Stimulated activated naive CD8-positive, alpha-beta T cell treated with anti-CD3 and anti-CD28 coated beads, Interleukin-15, Interleukin-2, amounts not matched to agents 100 ng/mL and 50 ng/mL, for 24 hours (primary cell): ENCODE measurements at regions not wholly inside any gene's neighbourhood (a gene's known extent, or its start where the extent isn't known, plus 50 kb on each side); places are given as distances from the start of the nearest gene placed in this dataset.

Experiments
- H3K27ac Mint-ChIP-seq: one replicate; pipeline ENCODE4 v1.8.0; 2021; ENCODE audit warnings: mild to moderate bottlenecking, mixed read lengths
- H3K27me3 Mint-ChIP-seq: one replicate; pipeline ENCODE4 v1.8.0; 2021; ENCODE audit warnings: mixed read lengths
- H3K36me3 Mint-ChIP-seq: one replicate; pipeline ENCODE4 v1.8.0; 2021; ENCODE audit warnings: low read depth, mixed read lengths
- H3K4me1 Mint-ChIP-seq: one replicate; pipeline ENCODE4 v1.8.0; 2021; ENCODE audit warnings: low read depth, mixed read lengths
- H3K4me3 Mint-ChIP-seq: one replicate; pipeline ENCODE4 v1.8.0; 2021; ENCODE audit warnings: mild to moderate bottlenecking, mixed read lengths
- H3K9me3 Mint-ChIP-seq: one replicate; pipeline ENCODE4 v1.8.0; 2021; ENCODE audit warnings: mixed read lengths

GRCh38 chr4:33551244-33551643, 2693.1 kb downstream of the ARAP2 start:
- H3K4me1 Mint-ChIP-seq: no peaks in the 10 kb centered on the region
- H3K4me3 Mint-ChIP-seq: no peak overlapping the region
- H3K9me3 Mint-ChIP-seq: peaks cover 38% of the 10 kb centered on the region
- no peaks in the 10 kb centered on the region for H3K27me3 Mint-ChIP-seq
- H3K27ac Mint-ChIP-seq: no peak overlapping the region
- no peaks in the 10 kb centered on the region for H3K36me3 Mint-ChIP-seq

GRCh38 chr4:33561259-33561658, 2683.1 kb downstream of the ARAP2 start:
- H3K27me3 Mint-ChIP-seq: no peaks in the 10 kb centered on the region
- H3K9me3 Mint-ChIP-seq: no peaks in the 10 kb centered on the region
- H3K4me3 Mint-ChIP-seq: no peak overlapping the region
- H3K36me3 Mint-ChIP-seq: no peaks in the 10 kb centered on the region
- H3K27ac Mint-ChIP-seq: no peak overlapping the region
- no peaks in the 10 kb centered on the region for H3K4me1 Mint-ChIP-seq

- Mint-ChIP-seq H3K4me1 (no peaks in the 10 kb centered on the region), H3K27ac (no peak overlapping the region), H3K4me3 (no peak overlapping the region)
Measured at GRCh38 chr4:33566649-33567048, 2677.7 kb downstream of the ARAP2 start.

GRCh38 chr4:33577791-33578190, 2666.5 kb downstream of the ARAP2 start:
- H3K4me3 Mint-ChIP-seq: no peak overlapping the region
- H3K9me3 Mint-ChIP-seq: peaks cover 10% of the 10 kb centered on the region
- no peaks in the 10 kb centered on the region for H3K27me3 Mint-ChIP-seq

More at GRCh38 chr4:33566649-33567048, 2677.7 kb downstream of the ARAP2 start:
- no peaks in the 10 kb centered on the region for H3K36me3 Mint-ChIP-seq
- no peaks in the 10 kb centered on the region for H3K9me3 Mint-ChIP-seq
- no peaks in the 10 kb centered on the region for H3K27me3 Mint-ChIP-seq

GRCh38 chr4:33579951-33580350, 2664.4 kb downstream of the ARAP2 start:
- H3K27me3 Mint-ChIP-seq: no peaks in the 10 kb centered on the region
- no peak overlapping the region for H3K4me3 Mint-ChIP-seq
- H3K9me3 Mint-ChIP-seq: peaks cover 10% of the 10 kb centered on the region
- H3K36me3 Mint-ChIP-seq: no peaks in the 10 kb centered on the region
- no peaks in the 10 kb centered on the region for H3K4me1 Mint-ChIP-seq
- H3K27ac Mint-ChIP-seq: no peak overlapping the region

More at GRCh38 chr4:33577791-33578190, 2666.5 kb downstream of the ARAP2 start:
- Mint-ChIP-seq H3K36me3 (no peaks in the 10 kb centered on the region), H3K27ac (no peak overlapping the region), H3K4me1 (no peaks in the 10 kb centered on the region)

GRCh38 chr4:33592701-33593100, 2651.6 kb downstream of the ARAP2 start:
- Mint-ChIP-seq H3K27me3 (no peaks in the 10 kb centered on the region), H3K36me3 (no peaks in the 10 kb centered on the region), H3K4me1 (no peaks in the 10 kb centered on the region), H3K9me3 (peaks cover 25% of the 10 kb centered on the region), H3K27ac (no peak overlapping the region), H3K4me3 (no peak overlapping the region)

- Mint-ChIP-seq H3K9me3 (peaks cover 18% of the 10 kb centered on the region), H3K27me3 (no peaks in the 10 kb centered on the region), H3K4me1 (no peaks in the 10 kb centered on the region), H3K27ac (no peak overlapping the region), H3K4me3 (no peak overlapping the region), H3K36me3 (no peaks in the 10 kb centered on the region)
Measured at GRCh38 chr4:33606951-33607350, 2637.4 kb downstream of the ARAP2 start.

GRCh38 chr4:33616121-33616520, 2628.2 kb downstream of the ARAP2 start:
- no peak overlapping the region for H3K27ac Mint-ChIP-seq
- no peaks in the 10 kb centered on the region for H3K36me3 Mint-ChIP-seq

GRCh38 chr4:33625748-33626147, 2618.6 kb downstream of the ARAP2 start:
- Mint-ChIP-seq H3K9me3 (peaks cover 26% of the 10 kb centered on the region), H3K36me3 (no peaks in the 10 kb centered on the region)

More at GRCh38 chr4:33616121-33616520, 2628.2 kb downstream of the ARAP2 start:
- H3K9me3 Mint-ChIP-seq: peaks cover 6% of the 10 kb centered on the region
- no peaks in the 10 kb centered on the region for H3K4me1 Mint-ChIP-seq
- H3K27me3 Mint-ChIP-seq: no peaks in the 10 kb centered on the region
- H3K4me3 Mint-ChIP-seq: no peak overlapping the region

GRCh38 chr4:33626221-33626620, 2618.1 kb downstream of the ARAP2 start:
- H3K27ac Mint-ChIP-seq: no peak overlapping the region
- no peaks in the 10 kb centered on the region for H3K27me3 Mint-ChIP-seq
- no peaks in the 10 kb centered on the region for H3K36me3 Mint-ChIP-seq
- no peaks in the 10 kb centered on the region for H3K4me1 Mint-ChIP-seq
- H3K4me3 Mint-ChIP-seq: no peak overlapping the region
- peaks cover 24% of the 10 kb centered on the region for H3K9me3 Mint-ChIP-seq

More at GRCh38 chr4:33625748-33626147, 2618.6 kb downstream of the ARAP2 start:
- no peak overlapping the region for H3K27ac Mint-ChIP-seq
- H3K27me3 Mint-ChIP-seq: no peaks in the 10 kb centered on the region
- no peaks in the 10 kb centered on the region for H3K4me1 Mint-ChIP-seq
- H3K4me3 Mint-ChIP-seq: no peak overlapping the region

- Mint-ChIP-seq H3K9me3 (peaks cover 26% of the 10 kb centered on the region), H3K4me3 (no peak overlapping the region), H3K4me1 (no peaks in the 10 kb centered on the region)
Measured at GRCh38 chr4:33628296-33628695, 2616.0 kb downstream of the ARAP2 start.

GRCh38 chr4:33649015-33649414, 2595.3 kb downstream of the ARAP2 start:
- Mint-ChIP-seq H3K27me3 (no peaks in the 10 kb centered on the region), H3K4me1 (no peaks in the 10 kb centered on the region), H3K36me3 (no peaks in the 10 kb centered on the region), H3K4me3 (no peak overlapping the region), H3K9me3 (peaks cover 27% of the 10 kb centered on the region), H3K27ac (no peak overlapping the region)

More at GRCh38 chr4:33628296-33628695, 2616.0 kb downstream of the ARAP2 start:
- no peaks in the 10 kb centered on the region for H3K36me3 Mint-ChIP-seq
- H3K27me3 Mint-ChIP-seq: no peaks in the 10 kb centered on the region
- no peak overlapping the region for H3K27ac Mint-ChIP-seq

GRCh38 chr4:33649471-33649870, 2594.8 kb downstream of the ARAP2 start:
- no peaks in the 10 kb centered on the region for H3K27me3 Mint-ChIP-seq
- H3K4me1 Mint-ChIP-seq: no peaks in the 10 kb centered on the region
- H3K36me3 Mint-ChIP-seq: no peaks in the 10 kb centered on the region
- H3K4me3 Mint-ChIP-seq: no peak overlapping the region
- H3K9me3 Mint-ChIP-seq: peaks cover 26% of the 10 kb centered on the region
- H3K27ac Mint-ChIP-seq: no peak overlapping the region

GRCh38 chr4:33650036-33650435, 2594.3 kb downstream of the ARAP2 start:
- H3K4me1 Mint-ChIP-seq: no peaks in the 10 kb centered on the region
- no peak overlapping the region for H3K4me3 Mint-ChIP-seq
- no peak overlapping the region for H3K27ac Mint-ChIP-seq
- no peaks in the 10 kb centered on the region for H3K36me3 Mint-ChIP-seq
- H3K27me3 Mint-ChIP-seq: no peaks in the 10 kb centered on the region
- H3K9me3 Mint-ChIP-seq: peaks cover 26% of the 10 kb centered on the region

GRCh38 chr4:33658971-33659370, 2585.3 kb downstream of the ARAP2 start:
- H3K4me3 Mint-ChIP-seq: no peak overlapping the region
- no peaks in the 10 kb centered on the region for H3K4me1 Mint-ChIP-seq
- H3K27ac Mint-ChIP-seq: no peak overlapping the region
- H3K36me3 Mint-ChIP-seq: no peaks in the 10 kb centered on the region
- H3K27me3 Mint-ChIP-seq: no peaks in the 10 kb centered on the region
- peaks cover 10% of the 10 kb centered on the region for H3K9me3 Mint-ChIP-seq

GRCh38 chr4:33661636-33662035, 2582.7 kb downstream of the ARAP2 start:
- no peak overlapping the region for H3K4me3 Mint-ChIP-seq
- no peaks in the 10 kb centered on the region for H3K27me3 Mint-ChIP-seq
- H3K4me1 Mint-ChIP-seq: no peaks in the 10 kb centered on the region
- peaks cover 31% of the 10 kb centered on the region for H3K9me3 Mint-ChIP-seq
- H3K36me3 Mint-ChIP-seq: no peaks in the 10 kb centered on the region
- H3K27ac Mint-ChIP-seq: no peak overlapping the region
